Right lung (tissue), 2 donors: ENCODE measurements at regions not wholly inside any gene's neighbourhood (a gene's known extent, or its start where the extent isn't known, plus 50 kb on each side); places are given as distances from the start of the nearest gene placed in this dataset.
"Not testable (repeated sequence)": the region's sequence is repeated elsewhere in the genome, so short reads cannot be mapped to it uniquely, and the experiment has no call there.

Source experiments
- DNase-seq, 2 donors: peaks; one replicate each; pipeline ENCODE4 v3.0.0-alpha.2; 2013

GRCh38 chr10:101280511-101280910 is 51.2 kb upstream of the LBX1 start:
- no peak for DNase-seq

GRCh38 chr10:101280921-101281320 is 51.7 kb upstream of the LBX1 start:
- not testable (repeated sequence) for DNase-seq

- no peak for DNase-seq
Measured at GRCh38 chr10:101282947-101283346, 53.7 kb upstream of the LBX1 start.

- DNase-seq: no peak
Measured at GRCh38 chr10:101283762-101284100, 54.5 kb upstream of the LBX1 start.

- no peak for DNase-seq
Measured at GRCh38 chr10:101284101-101284743, 55.0 kb upstream of the LBX1 start.

- DNase-seq: no peak
Measured at GRCh38 chr10:101284744-101285463, 55.6 kb upstream of the LBX1 start.

- DNase-seq: no peak
Measured at GRCh38 chr10:101285519-101286070, 56.3 kb upstream of the LBX1 start.

- DNase-seq: no peak
Measured at GRCh38 chr10:101286248-101287046, 57.2 kb upstream of the LBX1 start.

GRCh38 chr10:101287183-101287996 is 58.1 kb upstream of the LBX1 start:
- no peak for DNase-seq

- DNase-seq: no peak
Measured at GRCh38 chr10:101287997-101288635, 58.9 kb upstream of the LBX1 start.

GRCh38 chr10:101289541-101289940 is 60.3 kb upstream of the LBX1 start:
- DNase-seq: no peak

- no peak for DNase-seq
Measured at GRCh38 chr10:101290431-101290830, 61.2 kb upstream of the LBX1 start.

- DNase-seq: no peak
Measured at GRCh38 chr10:101290881-101291280, 61.6 kb upstream of the LBX1 start.

- peak; percentile 71 to 75 for DNase-seq
Measured at GRCh38 chr10:101291331-101292193, 62.3 kb upstream of the LBX1 start.

GRCh38 chr10:101292194-101293006 is 61.6 kb upstream of the BTRC start:
- DNase-seq: peak in 1 of 2 donors; percentile 34

- DNase-seq: no peak
Measured at GRCh38 chr10:101293007-101293723, 60.8 kb upstream of the BTRC start.

- DNase-seq: no peak
Measured at GRCh38 chr10:101294109-101294508, 59.9 kb upstream of the BTRC start.

- DNase-seq: no peak
Measured at GRCh38 chr10:101295261-101295660, 58.7 kb upstream of the BTRC start.
